GM18498 (cell line): ENCODE measurements at regions not wholly inside any gene's neighbourhood (a gene's known extent, or its start where the extent isn't known, plus 50 kb on each side); places are given as distances from the start of the nearest gene placed in this dataset.

Source experiments
- ATAC-seq: cut with Tn5 transposase; IDR thresholded peaks from one replicate; pipeline ENCODE4 v1.9.1; 2021; ENCODE audit warnings: mild to moderate bottlenecking, moderate library complexity; ENCODE audit not compliant: unreplicated experiment

- ATAC-seq = no peak
Observed at GRCh38 chr1:29716306-29716705, 480.0 kb downstream of the PTPRU start.

GRCh38 chr1:29713857-29714256 is 477.5 kb downstream of the PTPRU start:
- no peak for ATAC-seq

GRCh38 chr1:29712801-29713200 is 476.5 kb downstream of the PTPRU start:
- ATAC-seq = no peak

- no peak for ATAC-seq
Observed at GRCh38 chr1:29712284-29712651, 475.9 kb downstream of the PTPRU start.

GRCh38 chr1:29711582-29712283 is 475.4 kb downstream of the PTPRU start:
- ATAC-seq = no peak

- no peak for ATAC-seq
Observed at GRCh38 chr1:29709704-29710280, 473.5 kb downstream of the PTPRU start.

GRCh38 chr1:29708796-29709703 is 472.7 kb downstream of the PTPRU start:
- ATAC-seq = no peak

- ATAC-seq = no peak
Observed at GRCh38 chr1:29708381-29708780, 472.1 kb downstream of the PTPRU start.

GRCh38 chr1:29707796-29708195 is 471.5 kb downstream of the PTPRU start:
- ATAC-seq = no peak

- peak; percentile 66 for ATAC-seq
Observed at GRCh38 chr1:29706936-29707335, 470.6 kb downstream of the PTPRU start.

GRCh38 chr1:29704430-29704829 is 468.1 kb downstream of the PTPRU start:
- ATAC-seq = no peak

- ATAC-seq = no peak
Observed at GRCh38 chr1:29703596-29704370, 467.5 kb downstream of the PTPRU start.

GRCh38 chr1:29700491-29700890 is 464.2 kb downstream of the PTPRU start:
- ATAC-seq = no peak

GRCh38 chr1:29698626-29699025 is 462.3 kb downstream of the PTPRU start:
- no peak for ATAC-seq

GRCh38 chr1:29698033-29698432 is 461.7 kb downstream of the PTPRU start:
- ATAC-seq = no peak

- no peak for ATAC-seq
Observed at GRCh38 chr1:29697391-29697780, 461.1 kb downstream of the PTPRU start.

GRCh38 chr1:29696656-29697390 is 460.5 kb downstream of the PTPRU start:
- ATAC-seq = no peak

GRCh38 chr1:29695803-29696202 is 459.5 kb downstream of the PTPRU start:
- no peak for ATAC-seq

- no peak for ATAC-seq
Observed at GRCh38 chr1:29695036-29695435, 458.7 kb downstream of the PTPRU start.

- no peak for ATAC-seq
Observed at GRCh38 chr1:29691499-29691898, 455.2 kb downstream of the PTPRU start.
